HEK293 (cell line): ENCODE measurements at regions not wholly inside any gene's neighbourhood (a gene's known extent, or its start where the extent isn't known, plus 50 kb on each side); places are given as distances from the start of the nearest gene placed in this dataset.

ENCODE experiments used
- CTCF ChIA-PET: fragments of 350-600 bp; formaldehyde crosslinking; extraction: SDS; loops from one replicate; lab custom pipeline; 2021; ENCODE audit warnings: antibody characterized with exemption; lab: Yijun Ruan, JAX
- POLR2A ChIA-PET: fragments of 300-600 bp; formaldehyde crosslinking; extraction: SDS; loops from one replicate; lab custom pipeline; 2020; ENCODE audit warnings: antibody characterized with exemption, inconsistent platforms; lab: Yijun Ruan, JAX
- H3K27ac ChIP-seq: fragments of 200-500 bp; sonication (Bioruptor generic); 2 replicates; pipeline ENCODE4 v1.5.1; 2014; ENCODE audit warnings: low read depth, low read length, control low read depth, inconsistent platforms; ENCODE audit errors: extremely low read depth
- H3K36me3 ChIP-seq, 2 experiments: fragments of 200-500 bp in 1 of 2; sonication (Bioruptor generic) in 1 of 2; 1 replicate in 1 of 2; 2 replicates in 1 of 2; pipeline ENCODE4 v1.5.1; 2014 to 2017; ENCODE audit warnings: inconsistent platforms in 2 of 2, low read length in 2 of 2; ENCODE audit not compliant: control insufficient read depth in 2 of 2, insufficient read depth in 1 of 2
- H3K4me1 ChIP-seq: fragments of 200-500 bp; sonication (Bioruptor generic); 2 replicates; pipeline ENCODE4 v1.5.1; 2014; ENCODE audit warnings: mild to moderate bottlenecking, low read length, inconsistent platforms; ENCODE audit not compliant: control insufficient read depth, insufficient read depth
- H3K4me3 ChIP-seq: 2 replicates; pipeline ENCODE4 v1.5.1; 2011; ENCODE audit warnings: low read depth, mild to moderate bottlenecking, control low read depth, low read length, moderate library complexity
- H3K9me3 ChIP-seq: fragments of 200-500 bp; sonication (Bioruptor generic); 2 replicates; pipeline ENCODE4 v1.5.1; 2014; ENCODE audit warnings: low read depth, low read length, inconsistent platforms; ENCODE audit not compliant: control insufficient read depth, insufficient read depth
- KLF1 ChIP-seq: fragments of 450-650 bp; formaldehyde crosslinking; IDR thresholded peaks from 2 replicates; pipeline ENCODE4 v1.5.1; 2016; ENCODE audit warnings: missing biosample characterization, missing genetic modification characterization
- KLF8 ChIP-seq: fragments of 450-650 bp; formaldehyde crosslinking; IDR thresholded peaks from 2 replicates; pipeline ENCODE4 v1.5.1; 2016; ENCODE audit warnings: missing biosample characterization, missing genetic modification characterization
- KLF9 ChIP-seq: fragments of 450-650 bp; formaldehyde crosslinking; IDR thresholded peaks from 2 replicates; pipeline ENCODE4 v1.5.1; 2016; ENCODE audit warnings: missing biosample characterization, missing genetic modification characterization, low read depth
- OVOL3 ChIP-seq: fragments of 450-650 bp; formaldehyde crosslinking; IDR thresholded peaks from 2 replicates; pipeline ENCODE4 v1.5.1; 2016; ENCODE audit warnings: missing biosample characterization, missing genetic modification characterization
- ZBTB48 ChIP-seq: fragments of 450-650 bp; formaldehyde crosslinking; IDR thresholded peaks from 2 replicates; pipeline ENCODE4 v1.5.1; 2016; ENCODE audit warnings: missing biosample characterization, missing genetic modification characterization
- ZFHX2 ChIP-seq: fragments of 450-650 bp; formaldehyde crosslinking; conservative IDR thresholded peaks from 2 replicates; pipeline ENCODE4 v1.5.1; 2016; ENCODE audit warnings: missing biosample characterization, missing genetic modification characterization
- ZNF138 ChIP-seq: fragments of 450-650 bp; formaldehyde crosslinking; IDR thresholded peaks from 2 replicates; pipeline ENCODE4 v1.5.1; 2016; ENCODE audit warnings: missing biosample characterization, missing genetic modification characterization, borderline replicate concordance
- ZNF140 ChIP-seq: fragments of 450-650 bp; formaldehyde crosslinking; IDR thresholded peaks from 2 replicates; pipeline ENCODE4 v1.5.1; 2016; ENCODE audit warnings: missing biosample characterization, missing genetic modification characterization
- ZNF169 ChIP-seq: fragments of 450-650 bp; formaldehyde crosslinking; IDR thresholded peaks from 2 replicates; pipeline ENCODE4 v1.5.1; 2016; ENCODE audit warnings: missing biosample characterization, missing genetic modification characterization
- ZNF174 ChIP-seq: fragments of 450-650 bp; formaldehyde crosslinking; IDR thresholded peaks from 2 replicates; pipeline ENCODE4 v1.5.0; 2017; ENCODE audit warnings: missing biosample characterization, mild to moderate bottlenecking, missing genetic modification characterization
- ZNF223 ChIP-seq: fragments of 450-650 bp; formaldehyde crosslinking; IDR thresholded peaks from 2 replicates; pipeline ENCODE4 v1.5.1; 2016; ENCODE audit warnings: missing biosample characterization, missing genetic modification characterization
- ZNF292 ChIP-seq: fragments of 450-650 bp; formaldehyde crosslinking; IDR thresholded peaks from 2 replicates; pipeline ENCODE4 v1.5.1; 2016; ENCODE audit warnings: low read depth, missing biosample characterization, missing genetic modification characterization, borderline replicate concordance
- ZNF48 ChIP-seq: fragments of 450-650 bp; formaldehyde crosslinking; IDR thresholded peaks from 2 replicates; pipeline ENCODE4 v1.5.1; 2016; ENCODE audit warnings: missing biosample characterization, missing genetic modification characterization
- ZNF549 ChIP-seq: fragments of 450-650 bp; IDR thresholded peaks from 2 replicates; pipeline ENCODE4 v1.5.1; 2018; ENCODE audit warnings: missing biosample characterization, missing genetic modification characterization, mild to moderate bottlenecking, inconsistent platforms, moderate library complexity
- ZNF792 ChIP-seq: fragments of 450-650 bp; formaldehyde crosslinking; IDR thresholded peaks from 2 replicates; pipeline ENCODE4 v1.5.1; 2016; ENCODE audit warnings: missing biosample characterization, missing genetic modification characterization
- TF ChIP-seq, protein P1 (sequence below): fragments of 450-650 bp; IDR thresholded peaks from 2 replicates; pipeline ENCODE4 v1.5.1; 2018; ENCODE audit warnings: missing biosample characterization, missing genetic modification characterization
- TF ChIP-seq, protein P2 (sequence below): fragments of 450-650 bp; formaldehyde crosslinking; IDR thresholded peaks from 2 replicates; pipeline ENCODE4 v1.5.1; 2016; ENCODE audit warnings: missing biosample characterization, missing genetic modification characterization
- TF ChIP-seq, protein P3 (sequence below): fragments of 450-650 bp; formaldehyde crosslinking; IDR thresholded peaks from 2 replicates; pipeline ENCODE4 v1.5.1; 2016; ENCODE audit warnings: missing biosample characterization, missing genetic modification characterization
- TF ChIP-seq, protein P4 (sequence below): fragments of 450-650 bp; formaldehyde crosslinking; conservative IDR thresholded peaks from 2 replicates; pipeline ENCODE4 v1.5.1; 2016; ENCODE audit warnings: low read depth, missing biosample characterization, missing genetic modification characterization
- TF ChIP-seq, protein P5 (sequence below): fragments of 450-650 bp; formaldehyde crosslinking; IDR thresholded peaks from 2 replicates; pipeline ENCODE4 v1.5.1; 2016; ENCODE audit warnings: missing biosample characterization, missing genetic modification characterization

DNA sequence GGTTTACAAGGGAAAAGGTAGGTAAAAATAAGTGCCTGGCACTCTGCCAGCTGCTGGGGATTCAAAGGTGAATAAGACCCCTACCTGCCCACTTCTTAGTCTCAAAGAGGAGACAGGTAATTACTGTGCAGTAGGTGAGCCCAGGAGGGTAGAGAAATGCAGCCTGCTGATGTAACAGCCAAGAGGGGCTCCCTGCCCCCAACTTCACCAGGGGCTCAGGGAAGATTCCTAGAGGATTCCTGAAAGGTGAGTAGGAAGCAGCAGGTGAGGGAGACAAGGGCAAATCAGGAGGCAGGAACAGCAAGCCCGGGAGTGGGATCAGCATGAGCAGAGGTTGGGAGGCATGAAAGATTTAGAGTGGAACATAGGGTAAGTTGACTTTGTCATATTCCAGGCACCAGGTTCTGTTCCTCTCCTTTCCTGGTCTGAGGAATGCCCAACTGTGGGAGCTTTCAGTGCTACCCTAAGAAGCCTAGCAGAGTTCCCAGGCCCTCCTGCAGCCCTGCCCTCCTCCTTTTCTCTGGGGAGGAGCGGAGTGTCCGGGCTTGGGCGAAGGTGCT is 258.1 kb downstream of the LRFN2 start:
- ChIA-PET CTCF (interaction anchor here (0.6 to 3.6 kb wide), 46 partner anchors 8 to 747 kb away, joined by 3 to 26 read pairs (median 4); no protein-coding TSS in a partner anchor), POLR2A (no interaction called here)
- Histone ChIP-seq H3K27ac (no peak overlapping the region), H3K4me1 (peaks cover 2% of the 10 kb centered on the region; the same call in 1 of the 2 replicates), H3K4me3 (no peak overlapping the region), H3K9me3 (no peaks in the 10 kb centered on the region), H3K36me3 (no peaks in the 10 kb centered on the region)
- TF ChIP-seq, protein P1, sequence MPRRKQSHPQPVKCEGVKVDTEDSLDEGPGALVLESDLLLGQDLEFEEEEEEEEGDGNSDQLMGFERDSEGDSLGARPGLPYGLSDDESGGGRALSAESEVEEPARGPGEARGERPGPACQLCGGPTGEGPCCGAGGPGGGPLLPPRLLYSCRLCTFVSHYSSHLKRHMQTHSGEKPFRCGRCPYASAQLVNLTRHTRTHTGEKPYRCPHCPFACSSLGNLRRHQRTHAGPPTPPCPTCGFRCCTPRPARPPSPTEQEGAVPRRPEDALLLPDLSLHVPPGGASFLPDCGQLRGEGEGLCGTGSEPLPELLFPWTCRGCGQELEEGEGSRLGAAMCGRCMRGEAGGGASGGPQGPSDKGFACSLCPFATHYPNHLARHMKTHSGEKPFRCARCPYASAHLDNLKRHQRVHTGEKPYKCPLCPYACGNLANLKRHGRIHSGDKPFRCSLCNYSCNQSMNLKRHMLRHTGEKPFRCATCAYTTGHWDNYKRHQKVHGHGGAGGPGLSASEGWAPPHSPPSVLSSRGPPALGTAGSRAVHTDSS = no peak
- TF ChIP-seq KLF9 (tag by site-specific recombination) = no peak
- TF ChIP-seq, protein P2, sequence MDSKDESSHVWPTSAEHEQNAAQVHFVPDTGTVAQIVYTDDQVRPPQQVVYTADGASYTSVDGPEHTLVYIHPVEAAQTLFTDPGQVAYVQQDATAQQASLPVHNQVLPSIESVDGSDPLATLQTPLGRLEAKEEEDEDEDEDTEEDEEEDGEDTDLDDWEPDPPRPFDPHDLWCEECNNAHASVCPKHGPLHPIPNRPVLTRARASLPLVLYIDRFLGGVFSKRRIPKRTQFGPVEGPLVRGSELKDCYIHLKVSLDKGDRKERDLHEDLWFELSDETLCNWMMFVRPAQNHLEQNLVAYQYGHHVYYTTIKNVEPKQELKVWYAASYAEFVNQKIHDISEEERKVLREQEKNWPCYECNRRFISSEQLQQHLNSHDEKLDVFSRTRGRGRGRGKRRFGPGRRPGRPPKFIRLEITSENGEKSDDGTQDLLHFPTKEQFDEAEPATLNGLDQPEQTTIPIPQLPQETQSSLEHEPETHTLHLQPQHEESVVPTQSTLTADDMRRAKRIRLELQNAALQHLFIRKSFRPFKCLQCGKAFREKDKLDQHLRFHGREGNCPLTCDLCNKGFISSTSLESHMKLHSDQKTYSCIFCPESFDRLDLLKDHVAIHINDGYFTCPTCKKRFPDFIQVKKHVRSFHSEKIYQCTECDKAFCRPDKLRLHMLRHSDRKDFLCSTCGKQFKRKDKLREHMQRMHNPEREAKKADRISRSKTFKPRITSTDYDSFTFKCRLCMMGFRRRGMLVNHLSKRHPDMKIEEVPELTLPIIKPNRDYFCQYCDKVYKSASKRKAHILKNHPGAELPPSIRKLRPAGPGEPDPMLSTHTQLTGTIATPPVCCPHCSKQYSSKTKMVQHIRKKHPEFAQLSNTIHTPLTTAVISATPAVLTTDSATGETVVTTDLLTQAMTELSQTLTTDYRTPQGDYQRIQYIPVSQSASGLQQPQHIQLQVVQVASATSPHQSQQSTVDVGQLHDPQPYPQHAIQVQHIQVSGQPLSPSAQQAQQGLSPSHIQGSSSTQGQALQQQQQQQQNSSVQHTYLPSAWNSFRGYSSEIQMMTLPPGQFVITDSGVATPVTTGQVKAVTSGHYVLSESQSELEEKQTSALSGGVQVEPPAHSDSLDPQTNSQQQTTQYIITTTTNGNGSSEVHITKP (tag by site-specific recombination) = no peak
- no peak for TF ChIP-seq KLF1 (tag by site-specific recombination)
- no peak for TF ChIP-seq ZNF138 (tag by site-specific recombination)
- no peak for TF ChIP-seq ZNF174 (tag by site-specific recombination)
- no peak for TF ChIP-seq ZNF223 (tag by site-specific recombination)
- no peak for TF ChIP-seq ZNF549
- no peak for TF ChIP-seq ZNF292

DNA sequence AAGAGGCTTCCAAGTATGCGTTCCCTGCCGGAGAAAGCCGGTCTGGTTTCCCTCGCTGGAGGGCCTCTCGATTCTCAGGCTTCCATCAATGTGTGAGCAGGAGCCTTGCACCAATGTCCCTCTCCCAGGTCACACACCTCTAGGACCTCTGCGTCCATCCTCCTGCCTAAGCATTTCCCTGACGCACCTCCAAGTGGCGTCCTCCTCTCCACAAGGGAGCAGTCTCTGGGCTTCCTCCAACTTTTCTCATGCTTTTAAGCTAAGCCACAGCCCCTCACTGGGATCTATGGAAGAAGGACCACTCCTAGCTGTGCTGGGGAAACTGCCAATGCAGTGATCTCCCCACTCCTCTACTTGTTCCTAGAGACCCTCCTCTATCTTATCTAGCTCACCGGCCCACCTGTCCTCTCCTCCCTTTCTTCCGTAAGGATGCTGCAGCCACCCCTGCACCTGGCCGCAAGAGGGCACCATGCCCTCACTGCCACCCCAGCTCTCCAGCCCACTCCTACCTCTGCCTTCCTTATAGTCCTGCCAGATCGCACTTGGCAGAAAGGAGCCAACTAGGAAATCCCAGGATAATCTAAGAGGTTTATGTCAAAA is 258.7 kb downstream of the LRFN2 start:
- no peaks in the 10 kb centered on the region for H3K36me3 ChIP-seq
- no peaks in the 10 kb centered on the region for H3K9me3 ChIP-seq
- H3K27ac ChIP-seq = no peak overlapping the region
- H3K4me3 ChIP-seq = no peak overlapping the region
- ChIA-PET CTCF (interaction anchor here (0.6 to 3.6 kb wide), 51 partner anchors 8 to 748 kb away, joined by 3 to 26 read pairs (median 4); no protein-coding TSS in a partner anchor), POLR2A (no interaction called here)
- H3K4me1 ChIP-seq = peaks cover 6% of the 10 kb centered on the region; the same call in 1 of the 2 replicates
- TF ChIP-seq ZFHX2 (tag by site-specific recombination) = 0 out of 2 replicates have a peak, but pooled peaks have one; percentile 49
- TF ChIP-seq ZNF792 = no peak
- TF ChIP-seq ZNF140 (tag by site-specific recombination) = no peak
- TF ChIP-seq ZBTB48 (tag by site-specific recombination) = no peak
- TF ChIP-seq, protein P3, sequence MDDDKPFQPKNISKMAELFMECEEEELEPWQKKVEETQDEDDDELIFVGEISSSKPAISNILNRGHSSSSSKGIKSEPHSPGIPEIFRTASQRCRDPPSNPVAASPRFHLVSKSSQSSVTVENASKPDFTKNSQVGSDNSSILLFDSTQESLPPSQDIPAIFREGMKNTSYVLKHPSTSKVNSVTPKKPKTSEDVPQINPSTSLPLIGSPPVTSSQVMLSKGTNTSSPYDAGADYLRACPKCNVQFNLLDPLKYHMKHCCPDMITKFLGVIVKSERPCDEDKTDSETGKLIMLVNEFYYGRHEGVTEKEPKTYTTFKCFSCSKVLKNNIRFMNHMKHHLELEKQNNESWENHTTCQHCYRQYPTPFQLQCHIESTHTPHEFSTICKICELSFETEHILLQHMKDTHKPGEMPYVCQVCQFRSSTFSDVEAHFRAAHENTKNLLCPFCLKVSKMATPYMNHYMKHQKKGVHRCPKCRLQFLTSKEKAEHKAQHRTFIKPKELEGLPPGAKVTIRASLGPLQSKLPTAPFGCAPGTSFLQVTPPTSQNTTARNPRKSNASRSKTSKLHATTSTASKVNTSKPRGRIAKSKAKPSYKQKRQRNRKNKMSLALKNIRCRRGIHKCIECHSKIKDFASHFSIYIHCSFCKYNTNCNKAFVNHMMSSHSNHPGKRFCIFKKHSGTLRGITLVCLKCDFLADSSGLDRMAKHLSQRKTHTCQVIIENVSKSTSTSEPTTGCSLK = no peak
- TF ChIP-seq ZNF169 = no peak
- 0 out of 2 replicates have a peak, but pooled peaks have one; percentile 29 for TF ChIP-seq KLF8
- no peak for TF ChIP-seq ZNF549
- TF ChIP-seq ZNF48 (tag by site-specific recombination) = no peak
- TF ChIP-seq OVOL3 (tag by site-specific recombination) = no peak
- TF ChIP-seq, protein P4, sequence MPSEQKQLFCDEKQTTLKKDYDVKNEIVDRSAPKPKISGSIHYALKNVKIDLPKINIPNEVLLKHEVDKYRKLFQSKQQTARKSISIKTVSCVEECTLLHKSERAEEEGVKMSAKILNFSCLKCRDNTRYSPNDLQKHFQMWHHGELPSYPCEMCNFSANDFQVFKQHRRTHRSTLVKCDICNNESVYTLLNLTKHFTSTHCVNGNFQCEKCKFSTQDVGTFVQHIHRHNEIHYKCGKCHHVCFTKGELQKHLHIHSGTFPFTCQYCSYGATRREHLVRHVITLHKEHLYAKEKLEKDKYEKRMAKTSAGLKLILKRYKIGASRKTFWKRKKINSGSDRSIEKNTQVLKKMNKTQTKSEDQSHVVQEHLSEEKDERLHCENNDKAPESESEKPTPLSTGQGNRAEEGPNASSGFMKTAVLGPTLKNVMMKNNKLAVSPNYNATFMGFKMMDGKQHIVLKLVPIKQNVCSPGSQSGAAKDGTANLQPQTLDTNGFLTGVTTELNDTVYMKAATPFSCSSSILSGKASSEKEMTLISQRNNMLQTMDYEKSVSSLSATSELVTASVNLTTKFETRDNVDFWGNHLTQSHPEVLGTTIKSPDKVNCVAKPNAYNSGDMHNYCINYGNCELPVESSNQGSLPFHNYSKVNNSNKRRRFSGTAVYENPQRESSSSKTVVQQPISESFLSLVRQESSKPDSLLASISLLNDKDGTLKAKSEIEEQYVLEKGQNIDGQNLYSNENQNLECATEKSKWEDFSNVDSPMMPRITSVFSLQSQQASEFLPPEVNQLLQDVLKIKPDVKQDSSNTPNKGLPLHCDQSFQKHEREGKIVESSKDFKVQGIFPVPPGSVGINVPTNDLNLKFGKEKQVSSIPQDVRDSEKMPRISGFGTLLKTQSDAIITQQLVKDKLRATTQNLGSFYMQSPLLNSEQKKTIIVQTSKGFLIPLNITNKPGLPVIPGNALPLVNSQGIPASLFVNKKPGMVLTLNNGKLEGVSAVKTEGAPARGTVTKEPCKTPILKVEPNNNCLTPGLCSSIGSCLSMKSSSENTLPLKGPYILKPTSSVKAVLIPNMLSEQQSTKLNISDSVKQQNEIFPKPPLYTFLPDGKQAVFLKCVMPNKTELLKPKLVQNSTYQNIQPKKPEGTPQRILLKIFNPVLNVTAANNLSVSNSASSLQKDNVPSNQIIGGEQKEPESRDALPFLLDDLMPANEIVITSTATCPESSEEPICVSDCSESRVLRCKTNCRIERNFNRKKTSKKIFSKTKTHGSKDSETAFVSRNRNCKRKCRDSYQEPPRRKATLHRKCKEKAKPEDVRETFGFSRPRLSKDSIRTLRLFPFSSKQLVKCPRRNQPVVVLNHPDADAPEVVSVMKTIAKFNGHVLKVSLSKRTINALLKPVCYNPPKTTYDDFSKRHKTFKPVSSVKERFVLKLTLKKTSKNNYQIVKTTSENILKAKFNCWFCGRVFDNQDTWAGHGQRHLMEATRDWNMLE = no peak
- TF ChIP-seq, protein P5, sequence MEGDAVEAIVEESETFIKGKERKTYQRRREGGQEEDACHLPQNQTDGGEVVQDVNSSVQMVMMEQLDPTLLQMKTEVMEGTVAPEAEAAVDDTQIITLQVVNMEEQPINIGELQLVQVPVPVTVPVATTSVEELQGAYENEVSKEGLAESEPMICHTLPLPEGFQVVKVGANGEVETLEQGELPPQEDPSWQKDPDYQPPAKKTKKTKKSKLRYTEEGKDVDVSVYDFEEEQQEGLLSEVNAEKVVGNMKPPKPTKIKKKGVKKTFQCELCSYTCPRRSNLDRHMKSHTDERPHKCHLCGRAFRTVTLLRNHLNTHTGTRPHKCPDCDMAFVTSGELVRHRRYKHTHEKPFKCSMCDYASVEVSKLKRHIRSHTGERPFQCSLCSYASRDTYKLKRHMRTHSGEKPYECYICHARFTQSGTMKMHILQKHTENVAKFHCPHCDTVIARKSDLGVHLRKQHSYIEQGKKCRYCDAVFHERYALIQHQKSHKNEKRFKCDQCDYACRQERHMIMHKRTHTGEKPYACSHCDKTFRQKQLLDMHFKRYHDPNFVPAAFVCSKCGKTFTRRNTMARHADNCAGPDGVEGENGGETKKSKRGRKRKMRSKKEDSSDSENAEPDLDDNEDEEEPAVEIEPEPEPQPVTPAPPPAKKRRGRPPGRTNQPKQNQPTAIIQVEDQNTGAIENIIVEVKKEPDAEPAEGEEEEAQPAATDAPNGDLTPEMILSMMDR (tag by site-specific recombination) = peak; percentile 69
